ENCODE measurements at regions not wholly inside any gene's neighbourhood (a gene's known extent, or its start where the extent isn't known, plus 50 kb on each side); places are given as distances from the start of the nearest gene placed in this dataset.
A peak's percentile ranks its signal among the peaks of the same experiment; 100 is the strongest.

- Mint-ChIP-seq H3K27ac (no peak overlapping the region), H3K36me3 (no peaks in the 10 kb centered on the region), H3K4me1 (peaks cover 6% of the 10 kb centered on the region), H3K4me3 (no peak overlapping the region), H3K27me3 (ENCODE audit: low read depth) (peaks cover 25% of the 10 kb centered on the region), H3K9me3 (no peaks in the 10 kb centered on the region)
- ATAC-seq, result peak; percentile 46; the same call in 1 of the 2 replicates
- no peak for DNase-seq (ENCODE audit: low spot score)
- POLR2A ChIA-PET, result no interaction called here
- TF ChIP-seq ELF4 (CRISPR knock-in tag; IDR thresholded peaks at IDR 0.05; ENCODE audit: low read depth), result no peak
- no peak for TF ChIP-seq NFATC4 (CRISPR knock-in tag; IDR thresholded peaks at IDR 0.05)
- no peak for TF ChIP-seq TEAD1 (CRISPR knock-in tag; IDR thresholded peaks at IDR 0.05)
- no peak for TF ChIP-seq ZNF396 (CRISPR knock-in tag; IDR thresholded peaks at IDR 0.05; ENCODE audit: borderline replicate concordance)
- TF ChIP-seq ZNF512 (CRISPR knock-in tag; IDR thresholded peaks at IDR 0.05; ENCODE audit: borderline replicate concordance), result no peak
- TF ChIP-seq EMX1 (CRISPR knock-in tag; IDR thresholded peaks at IDR 0.05), result no peak
- TF ChIP-seq ZNF232 (CRISPR knock-in tag; IDR thresholded peaks at IDR 0.05), result no peak
- TF ChIP-seq ERG (CRISPR knock-in tag; IDR thresholded peaks at IDR 0.05), result no peak
- no peak for TF ChIP-seq ZBTB43 (CRISPR knock-in tag; IDR thresholded peaks at IDR 0.05)
- CTCF ChIA-PET, result no interaction called here
Observed at GRCh38 chr15:95922431-95922830, 408.1 kb upstream of the NR2F2 start.

GRCh38 chr15:95923792-95924191, 406.7 kb upstream of the NR2F2 start:
- Mint-ChIP-seq H3K4me3 (no peak overlapping the region), H3K4me1 (peaks cover 6% of the 10 kb centered on the region), H3K27me3 (ENCODE audit: low read depth) (peaks cover 16% of the 10 kb centered on the region), H3K27ac (no peak overlapping the region), H3K9me3 (no peaks in the 10 kb centered on the region), H3K36me3 (no peaks in the 10 kb centered on the region)
- no peak for ATAC-seq
- POLR2A ChIA-PET, result no interaction called here
- TF ChIP-seq TEAD1 (CRISPR knock-in tag; IDR thresholded peaks at IDR 0.05), result no peak
- TF ChIP-seq FOXJ3 (CRISPR knock-in tag; IDR thresholded peaks at IDR 0.05; ENCODE audit: borderline replicate concordance), result no peak
- no peak for TF ChIP-seq SP1 (CRISPR knock-in tag; conservative IDR thresholded peaks at IDR 0.05)
- TF ChIP-seq NFE2L1 (CRISPR knock-in tag; IDR thresholded peaks at IDR 0.05), result no peak
- TF ChIP-seq FOXP4 (CRISPR knock-in tag; IDR thresholded peaks at IDR 0.05), result no peak
- TF ChIP-seq NFATC4 (CRISPR knock-in tag; IDR thresholded peaks at IDR 0.05), result no peak
- no peak for TF ChIP-seq ARID4B (CRISPR knock-in tag; IDR thresholded peaks at IDR 0.05; ENCODE audit: borderline replicate concordance)
- no peak for TF ChIP-seq ERG (CRISPR knock-in tag; IDR thresholded peaks at IDR 0.05)
- no peak for TF ChIP-seq ZNF512 (CRISPR knock-in tag; IDR thresholded peaks at IDR 0.05; ENCODE audit: borderline replicate concordance)
- no peak for DNase-seq (ENCODE audit: low spot score)
- CTCF ChIA-PET, result no interaction called here
